Ovary (tissue), 7 donors: ENCODE measurements at regions not wholly inside any gene's neighbourhood (a gene's known extent, or its start where the extent isn't known, plus 50 kb on each side); places are given as distances from the start of the nearest gene placed in this dataset.

ENCODE experiments used
- DNase-seq, 5 donors: peaks; one replicate each; pipeline ENCODE4 v3.0.0-alpha.2; 2019 to 2020
- H3K27ac ChIP-seq, 2 donors: fragments of 200-600 bp; one replicate each; pipeline versions ENCODE4 v1.5.1 to v1.8.0; 2019 to 2022
- H3K27me3 ChIP-seq: fragments of 200-600 bp; one replicate; pipeline ENCODE4 v1.8.0; 2022
- H3K36me3 ChIP-seq: fragments of 200-600 bp; sonication (generic); one replicate; pipeline ENCODE4 v1.5.1; 2019
- H3K4me1 ChIP-seq: one replicate; pipeline ENCODE4 v1.8.1; 2013; ENCODE audit warnings: mild to moderate bottlenecking, moderate library complexity; ENCODE audit not compliant: insufficient read depth
- H3K4me3 ChIP-seq: fragments of 200-600 bp; sonication (generic); one replicate; pipeline ENCODE4 v1.5.1; 2017
- H3K9me3 ChIP-seq, 2 donors: fragments of 200-600 bp in 1 of 2; sonication (generic) in 1 of 2; one replicate each; pipeline versions ENCODE4 v1.5.1 to v1.8.1; 2013 to 2019; ENCODE audit warnings: mild to moderate bottlenecking in 1 of 2, moderate library complexity in 1 of 2
- EP300 ChIP-seq: sonication (generic); formaldehyde crosslinking; IDR thresholded peaks from one replicate; pipeline ENCODE4 v1.6.1; 2017; ENCODE audit warnings: antibody characterized with exemption
- POLR2A ChIP-seq: fragments of 450-650 bp; IDR thresholded peaks from one replicate; pipeline ENCODE4 v1.6.1; 2017; ENCODE audit warnings: antibody characterized with exemption, mild to moderate bottlenecking, moderate library complexity
- WGBS, 3 donors: extraction: QIAGEN DNeasy Blood & Tissue Kit in 1 of 3; methylation state at CpG; one replicate each; pipeline versions ENCODE4 v1.1.5 to v1.1.7; 2013 to 2017; 5-methylcytosine and 5-hydroxymethylcytosine counted together
- intact Hi-C, 4 donors: fragments of 100-400 bp; cut with DNase I; formaldehyde crosslinking; loops; one replicate each; pipeline versions ENCODE4 v1.11.0 to v1.15.1; 2022 to 2023
- TF ChIP-seq, protein P1 (sequence below), 3 donors: fragments of 450-650 bp in 2 of 3; fragments of 200-600 bp in 1 of 3; IDR thresholded peaks; one replicate each; pipeline versions ENCODE4 v1.5.1 to v1.8.0; 2016 to 2022; ENCODE audit warnings: antibody characterized with exemption in 3 of 3, mild to moderate bottlenecking in 1 of 3
- donor health status: DM: no; HTN: no; CAD: no; lungs with moderate emphysema.
- donor health status: DM: no; HTN: no; CAD: no.
- donor health status: Bipolar disorder and iron deficiency.
- donor health status: DM: no; HTN: no; CAD: no.
- donor health status: DM: yes; HTN: yes; CAD: no.

DNA sequence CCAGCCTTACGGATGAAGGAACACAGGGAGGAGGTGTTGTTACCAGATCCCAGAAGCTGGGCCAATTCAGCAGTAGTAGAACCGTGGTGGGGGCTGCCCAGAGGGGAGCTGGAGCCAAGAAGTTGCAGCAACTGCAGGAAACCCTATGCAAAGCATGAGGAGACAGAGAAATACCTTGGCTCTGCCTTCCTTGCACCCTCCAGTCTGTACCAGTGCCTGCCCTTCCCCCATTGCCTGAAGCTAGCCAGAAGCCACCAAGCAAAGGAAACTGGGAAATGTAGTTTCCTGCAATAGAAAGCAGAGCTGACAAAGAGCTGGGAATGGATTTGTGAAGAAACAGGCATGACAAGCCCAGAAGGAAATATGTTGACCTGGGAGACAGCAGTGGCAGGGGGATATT lies 108.7 kb upstream of the FUNDC1 start:
- no peak for DNase-seq
- H3K9me3 ChIP-seq: no peaks in the 10 kb centered on the region
- no peaks in the 10 kb centered on the region for H3K27me3 ChIP-seq
- intact Hi-C loops: no loop called here
- H3K4me3 ChIP-seq: no peak overlapping the region
- 4 to 13% (median 5%) methylated on average over 2 of the region's 2 CpGs for WGBS, 3 donors
- TF ChIP-seq, protein P1, sequence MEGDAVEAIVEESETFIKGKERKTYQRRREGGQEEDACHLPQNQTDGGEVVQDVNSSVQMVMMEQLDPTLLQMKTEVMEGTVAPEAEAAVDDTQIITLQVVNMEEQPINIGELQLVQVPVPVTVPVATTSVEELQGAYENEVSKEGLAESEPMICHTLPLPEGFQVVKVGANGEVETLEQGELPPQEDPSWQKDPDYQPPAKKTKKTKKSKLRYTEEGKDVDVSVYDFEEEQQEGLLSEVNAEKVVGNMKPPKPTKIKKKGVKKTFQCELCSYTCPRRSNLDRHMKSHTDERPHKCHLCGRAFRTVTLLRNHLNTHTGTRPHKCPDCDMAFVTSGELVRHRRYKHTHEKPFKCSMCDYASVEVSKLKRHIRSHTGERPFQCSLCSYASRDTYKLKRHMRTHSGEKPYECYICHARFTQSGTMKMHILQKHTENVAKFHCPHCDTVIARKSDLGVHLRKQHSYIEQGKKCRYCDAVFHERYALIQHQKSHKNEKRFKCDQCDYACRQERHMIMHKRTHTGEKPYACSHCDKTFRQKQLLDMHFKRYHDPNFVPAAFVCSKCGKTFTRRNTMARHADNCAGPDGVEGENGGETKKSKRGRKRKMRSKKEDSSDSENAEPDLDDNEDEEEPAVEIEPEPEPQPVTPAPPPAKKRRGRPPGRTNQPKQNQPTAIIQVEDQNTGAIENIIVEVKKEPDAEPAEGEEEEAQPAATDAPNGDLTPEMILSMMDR (IDR thresholded peaks at IDR 0.05): no peak
- TF ChIP-seq POLR2A: no peak
- no peak for TF ChIP-seq EP300
- H3K36me3 ChIP-seq: no peaks in the 10 kb centered on the region
- H3K4me1 ChIP-seq: no peaks in the 10 kb centered on the region
- no peak overlapping the region for H3K27ac ChIP-seq

DNA sequence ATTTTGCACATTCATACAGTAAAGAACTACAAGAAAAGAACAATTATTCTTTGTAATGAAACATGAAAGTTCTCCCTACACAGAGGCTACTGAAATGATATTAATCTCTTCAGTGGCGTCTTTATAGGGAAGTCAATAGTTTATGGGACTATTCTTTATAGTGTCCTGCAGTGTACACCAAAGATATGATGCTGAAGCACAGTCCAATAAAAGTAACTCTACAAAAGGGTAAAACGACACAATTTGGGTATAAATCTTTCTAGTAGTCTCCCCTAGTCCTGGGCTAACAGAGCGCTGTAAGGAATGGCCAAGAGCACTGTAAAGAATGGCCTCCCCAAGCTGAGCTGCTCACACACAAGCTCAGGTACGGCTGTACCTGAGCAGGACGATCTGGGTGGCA lies 101.1 kb upstream of the FUNDC1 start:
- Histone ChIP-seq H3K27ac (no peak overlapping the region), H3K9me3 (no peaks in the 10 kb centered on the region), H3K4me3 (no peak overlapping the region), H3K36me3 (no peaks in the 10 kb centered on the region), H3K27me3 (no peaks in the 10 kb centered on the region), H3K4me1 (no peaks in the 10 kb centered on the region)
- 62 to 77% (median 71%) methylated on average over 5 of the region's 5 CpGs for WGBS, 3 donors
- TF ChIP-seq, protein P1 (IDR thresholded peaks at IDR 0.05): no peak
- no peak for TF ChIP-seq EP300
- no peak for TF ChIP-seq POLR2A
- no peak for DNase-seq
- intact Hi-C loops: no loop called here

DNA sequence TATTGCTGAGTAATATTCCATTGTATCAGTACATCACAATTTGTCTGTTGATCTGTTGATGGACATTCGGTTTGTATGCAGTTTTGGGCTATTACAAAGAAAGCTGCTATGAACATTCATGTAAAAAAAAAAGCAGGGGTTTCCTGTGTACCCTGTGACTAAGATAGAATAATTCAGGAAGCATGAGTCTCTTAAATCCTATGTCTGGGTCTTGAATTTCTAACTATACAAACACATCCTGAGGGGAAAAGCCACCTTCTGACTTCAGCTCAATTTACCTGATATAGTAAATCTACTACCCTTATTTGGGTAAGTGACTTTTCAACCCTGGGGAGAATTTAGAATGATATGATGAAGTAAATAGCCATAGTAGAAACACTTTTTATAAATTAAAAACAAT lies 94.6 kb upstream of the FUNDC1 start:
- Histone ChIP-seq H3K4me1 (no peaks in the 10 kb centered on the region), H3K36me3 (no peaks in the 10 kb centered on the region), H3K9me3 (no peaks in the 10 kb centered on the region), H3K27ac (no peak overlapping the region), H3K4me3 (no peak overlapping the region), H3K27me3 (no peaks in the 10 kb centered on the region)
- 48 to 54% (median 53%) methylated on average over 1 of the region's 1 CpG for WGBS, 3 donors
- TF ChIP-seq EP300 (no peak), POLR2A (no peak)
- TF ChIP-seq, protein P1 (IDR thresholded peaks at IDR 0.05): no peak
- intact Hi-C loops: no loop called here
- no peak for DNase-seq

DNA sequence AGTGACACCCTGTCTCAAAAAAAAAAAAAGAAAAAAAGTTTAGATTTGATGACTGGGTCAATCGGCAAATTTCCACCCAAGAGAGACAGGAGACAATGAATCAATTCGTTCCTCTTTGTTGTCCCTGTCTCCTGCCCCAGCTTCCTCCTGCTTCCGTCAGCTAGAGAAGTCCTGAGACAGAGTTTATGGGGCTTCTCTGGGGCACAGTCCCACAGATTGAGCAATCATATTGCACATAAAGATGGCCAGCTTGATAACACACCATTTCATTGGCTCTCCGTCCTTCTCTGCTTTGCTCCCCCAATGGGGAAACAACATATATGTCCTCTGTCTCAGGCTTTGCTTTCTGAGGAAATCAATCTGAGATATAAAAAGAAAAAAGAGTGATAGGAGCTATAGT lies 78.4 kb upstream of the FUNDC1 start:
- TF ChIP-seq EP300: no peak
- no peak for TF ChIP-seq POLR2A
- TF ChIP-seq, protein P1 (IDR thresholded peaks at IDR 0.05): no peak
- no peak for DNase-seq
- H3K36me3 ChIP-seq: no peaks in the 10 kb centered on the region
- no peak overlapping the region for H3K4me3 ChIP-seq
- no peaks in the 10 kb centered on the region for H3K9me3 ChIP-seq
- intact Hi-C loops: no loop called here
- no peaks in the 10 kb centered on the region for H3K4me1 ChIP-seq
- no peaks in the 10 kb centered on the region for H3K27me3 ChIP-seq
- H3K27ac ChIP-seq: no peak overlapping the region
- 74 to 80% (median 78%) methylated on average over 4 of the region's 4 CpGs for WGBS, 3 donors

DNA sequence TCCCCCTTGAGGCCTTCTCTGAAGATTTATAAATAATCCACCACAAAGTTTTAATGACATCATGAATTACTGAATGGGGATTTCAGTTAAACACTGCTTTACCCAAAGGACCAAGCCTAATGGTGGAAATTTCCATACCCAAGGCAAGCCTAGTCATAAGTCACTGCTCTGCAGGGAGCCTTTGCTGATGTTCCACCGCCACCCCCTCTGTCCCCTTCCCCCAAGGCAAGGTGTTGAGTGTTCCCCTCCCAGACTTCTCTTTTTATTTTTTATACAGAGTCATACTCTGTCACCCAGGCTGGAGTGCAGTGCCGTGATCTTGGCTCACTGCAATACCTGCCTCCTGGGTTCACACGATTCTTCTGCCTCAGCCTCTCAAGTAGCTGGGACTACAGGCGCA lies 76.4 kb upstream of the FUNDC1 start:
- Histone ChIP-seq H3K4me1 (no peaks in the 10 kb centered on the region), H3K36me3 (no peaks in the 10 kb centered on the region), H3K4me3 (no peak overlapping the region), H3K27me3 (no peaks in the 10 kb centered on the region), H3K27ac (no peak overlapping the region), H3K9me3 (no peaks in the 10 kb centered on the region)
- intact Hi-C loops: no loop called here
- TF ChIP-seq EP300: no peak
- TF ChIP-seq POLR2A: no peak
- TF ChIP-seq, protein P1 (IDR thresholded peaks at IDR 0.05): no peak
- 84 to 94% (median 87%) methylated on average over 4 of the region's 4 CpGs for WGBS, 3 donors
- no peak for DNase-seq
